ENCODE measurements at regions not wholly inside any gene's neighbourhood (a gene's known extent, or its start where the extent isn't known, plus 50 kb on each side); places are given as distances from the start of the nearest gene placed in this dataset.

DNA sequence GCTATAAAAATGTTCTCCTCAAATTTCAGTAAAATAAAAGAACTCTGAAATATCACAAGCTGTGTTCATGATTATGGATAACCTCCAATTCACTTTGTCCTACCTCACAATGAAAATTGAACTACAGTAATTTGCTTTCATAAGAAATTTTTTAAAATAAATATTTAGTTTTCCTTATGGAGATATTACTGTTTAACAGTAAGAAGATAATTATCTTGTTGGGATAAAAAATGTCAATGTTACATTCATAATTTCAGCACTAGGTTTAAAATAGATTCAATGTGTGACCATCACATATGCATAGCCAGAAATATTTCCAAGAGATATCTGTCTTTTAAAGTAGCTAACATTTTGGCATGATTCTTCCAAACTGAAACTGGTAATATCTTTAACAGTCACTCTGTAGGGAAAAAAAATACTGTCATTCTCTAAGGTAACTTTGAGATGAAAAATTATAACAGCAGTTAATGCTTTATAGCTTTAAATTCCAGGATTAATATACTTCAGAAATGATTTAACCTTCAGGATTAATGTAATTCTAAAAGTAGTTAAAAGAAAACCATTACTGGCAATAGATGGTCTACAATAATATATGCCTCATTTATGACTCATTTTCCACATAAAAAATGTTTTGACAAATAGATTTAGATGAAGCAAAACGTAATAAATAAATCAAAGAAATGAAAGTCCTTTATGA lies 91.3 kb downstream of the SPRY2 start:
- TF ChIP-seq LEF1 (IDR thresholded peaks at IDR 0.05; ENCODE audit: borderline replicate concordance) = no peak
- no peak for TF ChIP-seq FOXM1 (IDR thresholded peaks at IDR 0.05; ENCODE audit: borderline replicate concordance)
- TF ChIP-seq NFRKB (IDR thresholded peaks at IDR 0.05) = no peak
- no peak for TF ChIP-seq FOXA1 (IDR thresholded peaks at IDR 0.05)
- TF ChIP-seq ZNF384 (IDR thresholded peaks at IDR 0.05) = no peak
- no peak for TF ChIP-seq ARNT (IDR thresholded peaks at IDR 0.05)
